Bone marrow (tissue), 2 donors: ENCODE measurements at regions not wholly inside any gene's neighbourhood (a gene's known extent, or its start where the extent isn't known, plus 50 kb on each side); places are given as distances from the start of the nearest gene placed in this dataset.
"Not testable (repeated sequence)": the region's sequence is repeated elsewhere in the genome, so short reads cannot be mapped to it uniquely, and the experiment has no call there.

ENCODE experiments used
- DNase-seq, 2 donors: peaks; one replicate each; lab custom pipeline; 2025; lab: John Stamatoyannopoulos, UW

DNA sequence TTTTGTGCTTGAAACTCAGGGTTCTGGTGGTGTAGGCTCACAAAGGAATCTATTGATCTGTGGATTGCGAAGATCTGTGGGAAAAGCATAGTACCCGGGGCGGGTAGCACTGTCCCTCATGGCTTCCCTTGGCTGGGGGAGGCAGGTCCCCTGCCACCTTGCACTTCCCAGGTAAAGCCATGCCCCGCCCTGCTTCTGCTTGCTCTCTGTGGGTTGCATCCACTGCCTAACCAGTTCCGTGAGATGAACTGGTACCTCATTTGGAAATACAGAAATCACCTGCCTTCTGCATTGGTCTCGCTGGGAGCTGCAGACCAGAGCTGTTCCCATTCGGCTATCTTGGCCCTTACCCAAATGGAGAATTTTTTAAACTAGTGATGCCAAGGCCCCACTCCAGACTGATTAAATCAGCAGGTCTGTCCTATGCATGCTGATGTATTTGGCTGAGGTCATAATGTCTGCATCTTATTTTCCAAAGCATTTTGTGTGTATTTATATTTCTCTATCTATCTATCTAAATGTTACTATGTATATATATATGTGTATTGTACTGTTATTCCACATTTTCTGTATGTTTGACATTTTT, 65.5 kb upstream of the SLC7A14 start:
- no peak for DNase-seq

DNA sequence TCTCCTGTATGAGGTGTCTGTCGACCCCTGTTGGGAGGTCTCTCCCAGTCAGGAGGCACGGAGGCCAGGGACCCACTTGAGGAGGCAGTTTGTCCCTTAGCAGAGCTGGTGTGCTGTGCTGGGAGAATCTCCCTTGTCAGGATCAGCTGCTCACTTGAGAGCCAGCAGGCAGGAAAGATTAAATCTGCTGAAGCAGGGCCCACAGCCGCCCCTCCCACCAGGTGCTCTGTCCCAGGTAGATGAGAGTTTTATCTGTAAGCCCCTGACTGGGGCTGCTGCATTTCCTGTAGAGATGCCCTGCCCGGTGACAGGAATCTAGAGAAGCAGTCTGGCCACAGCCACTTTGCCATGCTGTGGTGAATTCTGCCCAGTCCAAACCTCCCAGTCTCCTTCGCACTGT, 64.7 kb upstream of the SLC7A14 start:
- DNase-seq: not testable (repeated sequence)

GRCh38 chr3:170644711-170645110, 58.8 kb upstream of the SLC7A14 start:
- DNase-seq: no peak

DNA sequence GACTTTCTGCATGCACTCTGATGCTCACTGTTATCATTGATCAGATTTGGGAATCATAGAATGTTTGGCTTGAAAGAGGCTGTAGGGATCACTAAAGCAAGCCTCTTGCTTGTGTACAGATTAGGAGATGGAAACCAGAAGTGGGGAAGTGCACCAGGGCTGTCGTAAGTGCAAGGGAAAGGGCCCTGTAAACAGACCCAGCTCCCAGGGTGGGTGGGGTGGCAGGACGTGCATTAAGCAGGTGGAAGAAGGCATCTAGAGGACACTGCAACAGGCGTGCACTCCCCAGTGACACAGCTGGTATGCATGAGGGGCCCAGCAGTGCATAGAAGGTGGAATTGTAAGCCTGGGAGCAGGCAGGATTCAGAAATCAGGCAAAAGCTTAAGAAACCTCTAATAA, 58.0 kb upstream of the SLC7A14 start:
- DNase-seq: no peak

- DNase-seq: no peak
Measured at GRCh38 chr3:170642882-170643601, 57.2 kb upstream of the SLC7A14 start.

DNA sequence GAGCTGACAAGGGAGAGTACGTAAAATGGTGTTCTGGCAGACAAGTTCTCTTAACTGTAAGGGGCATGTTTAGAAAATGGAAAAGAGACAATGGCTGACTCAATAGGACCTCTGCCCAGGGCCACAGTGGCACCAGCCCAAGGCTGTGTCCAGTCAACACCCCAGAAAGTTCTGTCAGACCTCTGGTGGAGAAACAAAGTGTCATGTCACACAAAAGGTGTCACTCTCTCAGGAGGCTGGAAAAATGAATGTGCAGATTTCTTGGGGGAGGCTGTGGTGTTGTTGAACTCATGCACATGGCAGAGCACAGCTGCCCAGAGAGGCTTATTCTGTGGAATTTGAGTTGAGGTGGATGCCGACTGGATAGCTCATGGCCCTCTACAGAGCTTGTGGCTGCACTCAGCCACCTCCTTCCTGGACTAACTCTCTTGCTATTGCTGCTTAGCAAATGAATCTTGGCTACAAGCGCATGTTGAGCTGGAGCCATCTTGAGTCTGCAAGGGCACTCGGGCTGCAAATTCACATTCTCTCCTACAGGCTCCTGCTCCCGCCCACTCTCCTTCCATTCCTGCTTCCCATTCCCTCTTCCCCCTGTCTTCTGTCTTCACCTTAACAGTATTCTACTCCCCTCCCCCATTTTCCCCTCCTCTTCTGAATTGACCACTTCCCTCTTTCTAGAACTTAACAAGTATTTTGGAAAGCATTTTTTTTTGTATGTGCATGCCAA, 55.8 kb upstream of the SLC7A14 start:
- no peak for DNase-seq

DNA sequence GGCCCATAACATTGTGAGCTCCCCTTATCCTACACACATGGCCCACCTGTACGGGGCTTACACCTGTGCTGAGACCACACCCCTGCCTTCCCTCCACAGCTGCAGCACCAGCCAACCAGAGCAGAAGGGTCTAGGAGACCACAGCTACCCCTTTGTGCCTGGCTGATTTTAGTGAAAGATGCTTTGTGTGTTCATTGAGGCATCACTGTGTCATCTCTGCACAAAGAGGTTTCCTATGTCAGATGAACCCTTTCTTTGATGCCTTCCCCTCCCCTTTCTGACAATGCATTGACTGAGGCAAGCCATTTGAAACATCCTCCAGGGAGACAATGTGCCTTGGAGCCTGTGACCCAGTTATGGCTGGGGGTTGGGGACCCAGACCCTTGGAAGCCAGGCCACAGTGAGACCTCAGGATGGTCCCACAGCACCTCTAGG, 54.9 kb upstream of the SLC7A14 start:
- DNase-seq: no peak

- no peak for DNase-seq
Measured at GRCh38 chr3:170638988-170639387, 53.1 kb upstream of the SLC7A14 start.

DNA sequence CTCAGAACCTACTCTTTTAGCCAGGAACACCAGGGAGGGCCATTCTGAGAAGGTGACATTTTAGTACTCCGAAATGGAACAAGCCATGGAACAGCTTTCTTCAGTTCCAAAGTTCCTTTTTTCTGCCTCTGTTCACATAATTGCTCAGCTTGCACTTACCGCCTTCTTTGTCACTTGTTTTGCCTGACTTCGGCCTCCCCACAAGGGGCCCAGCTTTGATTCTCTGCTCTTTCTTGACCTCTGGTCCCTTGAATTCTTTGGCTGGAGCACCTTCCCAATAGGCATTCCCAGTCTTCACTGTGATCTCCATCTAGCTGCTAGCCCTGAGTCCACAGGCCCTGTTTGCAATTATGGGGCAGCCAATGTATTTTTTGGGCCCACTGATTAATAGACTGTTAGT, 51.4 kb upstream of the SLC7A14 start:
- no peak for DNase-seq

DNA sequence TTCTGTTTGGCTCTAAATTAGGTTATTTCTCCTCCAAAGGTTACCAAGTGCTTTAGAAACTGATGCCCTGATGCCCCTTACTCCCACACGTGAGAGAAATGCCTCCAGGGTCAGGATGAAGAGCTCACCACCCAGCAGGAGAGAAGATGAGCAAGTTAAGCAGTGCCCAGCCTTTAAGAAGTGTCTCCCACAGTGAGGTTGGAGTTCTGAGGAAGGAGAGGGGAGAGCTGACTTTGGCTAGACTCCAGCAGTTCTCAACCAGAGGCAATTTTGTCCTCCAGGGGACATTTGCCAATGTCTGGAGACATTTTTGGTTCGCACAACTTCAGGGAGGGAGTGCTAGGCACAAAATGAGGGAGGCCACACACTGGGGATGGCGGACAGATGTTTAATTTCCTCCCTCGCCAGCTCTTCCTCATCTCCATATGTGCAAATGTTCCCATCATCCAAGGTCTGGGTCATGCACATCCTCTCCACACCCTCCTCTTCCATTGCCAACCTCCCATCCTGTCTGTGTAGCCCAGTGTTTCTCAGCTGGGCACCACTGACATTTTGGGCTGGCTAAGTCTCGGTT, 50.6 kb upstream of the SLC7A14 start:
- no peak for DNase-seq
